K562 (cell line): ENCODE measurements at regions not wholly inside any gene's neighbourhood (a gene's known extent, or its start where the extent isn't known, plus 50 kb on each side); places are given as distances from the start of the nearest gene placed in this dataset.

Experiments used
- ATAC-seq: fragments of 200-7000 bp; cut with Tn5 transposase; 3 replicates; pipeline ENCODE4 v1.9.1; 2020; ENCODE audit warnings: moderate library complexity
- BruUV-seq: library from RNA; stranded (reverse); fragments of 400-500 nt; replicated peaks from 2 replicates; lab custom pipeline; 2021; lab: Mats Ljungman, UMichigan
- CTCF ChIA-PET: fragments of 300-600 bp; formaldehyde crosslinking; extraction: SDS; loops from one replicate; lab custom pipeline; 2021; ENCODE audit warnings: low intra/inter-chr PET ratio; lab: Yijun Ruan, JAX
- POLR2A ChIA-PET: fragments of 300-600, 350-650 bp; sonication (Branson Sonifier 250); formaldehyde crosslinking; extraction: SDS; loops from one replicate; lab custom pipeline; 2021; ENCODE audit warnings: antibody characterized with exemption, inconsistent platforms; lab: Yijun Ruan, JAX
- DNase-seq, 4 experiments: peaks; one replicate each; pipeline versions ENCODE4 v3.0.0 to v3.0.0-alpha.2; 2011 to 2018; ENCODE audit warnings: low spot score in 3 of 4, mixed read lengths in 3 of 4; ENCODE audit errors: extremely low read depth in 1 of 4
- FAIRE-seq: peaks from 2 replicates; lab custom pipeline; 2011; peaks lifted over from hg19 to GRCh38; lab: Jason Lieb, UNC
- H2AFZ ChIP-seq: 2 replicates; pipeline ENCODE4 v1.6.0; 2011; ENCODE audit warnings: low read depth, low read length, control low read depth, inconsistent platforms
- H3K27ac ChIP-seq: fragments of 200-600 bp; 3 replicates; pipeline ENCODE4 v1.8.0; 2011; ENCODE audit warnings: low read depth, mild to moderate bottlenecking, control low read depth, inconsistent platforms, low read length, moderate library complexity, mixed read lengths; ENCODE audit errors: extremely low read depth
- H3K27me3 ChIP-seq, 2 experiments: fragments of 300-600 bp in 1 of 2; 2 replicates in 1 of 2; 3 replicates in 1 of 2; pipeline versions ENCODE4 v1.6.0 to v1.8.0; 2011; ENCODE audit warnings: inconsistent platforms in 2 of 2, low read length in 2 of 2, mild to moderate bottlenecking in 1 of 2, mixed read lengths in 1 of 2, moderate library complexity in 1 of 2; ENCODE audit not compliant: control insufficient read depth in 2 of 2, insufficient read depth in 2 of 2
- H3K36me3 ChIP-seq: fragments of 300-600 bp; 3 replicates; pipeline ENCODE4 v1.8.0; 2011; ENCODE audit warnings: mild to moderate bottlenecking, low read length, inconsistent platforms; ENCODE audit not compliant: control insufficient read depth, insufficient read depth
- H3K4me1 ChIP-seq, 2 experiments: fragments of 200-600 bp in 1 of 2; replicated peaks in 1 of 2; 2 replicates in 1 of 2; 3 replicates in 1 of 2; pipeline versions ENCODE4 v1.5.1 to v1.8.0; 2011; ENCODE audit warnings: inconsistent platforms in 2 of 2, low read length in 2 of 2, mild to moderate bottlenecking in 1 of 2, mixed read lengths in 1 of 2, moderate library complexity in 1 of 2; ENCODE audit not compliant: control insufficient read depth in 2 of 2, insufficient read depth in 2 of 2
- H3K4me2 ChIP-seq: 2 replicates; pipeline ENCODE4 v1.6.1; 2011; ENCODE audit warnings: low read length, control low read depth, inconsistent platforms, mixed read lengths; ENCODE audit not compliant: insufficient read depth
- H3K4me3 ChIP-seq: fragments of 200-600 bp; sonication (generic), shearing (Covaris generic); 2 replicates; pipeline ENCODE4 v1.5.1; 2016; ENCODE audit warnings: control low read depth, inconsistent platforms
- H3K79me2 ChIP-seq: fragments of 200-600 bp; 3 replicates; pipeline ENCODE4 v1.8.0; 2011; ENCODE audit warnings: low read length, inconsistent platforms; ENCODE audit not compliant: control insufficient read depth, insufficient read depth
- H3K9ac ChIP-seq, 2 experiments: 2 replicates each; pipeline versions ENCODE4 v1.6.0 to v1.6.1; 2011; ENCODE audit warnings: low read depth in 2 of 2, low read length in 2 of 2, control low read depth in 1 of 2, inconsistent platforms in 1 of 2, mild to moderate bottlenecking in 1 of 2, mixed read lengths in 1 of 2; ENCODE audit not compliant: insufficient read depth in 1 of 2
- H3K9me1 ChIP-seq: one replicate; pipeline ENCODE4 v1.6.0; 2011; ENCODE audit warnings: inconsistent platforms, mild to moderate bottlenecking, low read length, moderate library complexity; ENCODE audit not compliant: control insufficient read depth, insufficient read depth
- H3K9me3 ChIP-seq: replicated peaks from 2 replicates; pipeline ENCODE4 v1.5.1; 2011; ENCODE audit warnings: low read depth, low read length, inconsistent platforms; ENCODE audit not compliant: control insufficient read depth, insufficient read depth
- H4K20me1 ChIP-seq: replicated peaks from 2 replicates; pipeline ENCODE4 v1.6.1; 2011; ENCODE audit warnings: low read length, inconsistent platforms, mixed read lengths; ENCODE audit not compliant: control insufficient read depth, insufficient read depth
- AFF4 ChIP-seq: sonication (generic); formaldehyde crosslinking; IDR thresholded peaks from 2 replicates; pipeline ENCODE4 v1.8.0; 2023; ENCODE audit warnings: mild to moderate bottlenecking, missing genetic modification reagents
- BMI1 ChIP-seq: fragments of 150-350 bp; IDR thresholded peaks from 2 replicates; pipeline ENCODE4 v1.6.1; 2014; ENCODE audit warnings: low read length
- FOXO4 ChIP-seq: fragments of 450-650 bp; formaldehyde crosslinking; IDR thresholded peaks from 2 replicates; pipeline ENCODE4 v1.4.0; 2020; ENCODE audit warnings: mild to moderate bottlenecking, moderate library complexity
- LCOR ChIP-seq: sonication (generic); formaldehyde crosslinking; IDR thresholded peaks from 2 replicates; pipeline ENCODE4 v1.8.0; 2022; ENCODE audit warnings: mild to moderate bottlenecking, missing genetic modification reagents
- MTA2 ChIP-seq: fragments of 450-650 bp; IDR thresholded peaks from 2 replicates; pipeline ENCODE4 v1.6.1; 2016; ENCODE audit warnings: low read depth
- NCOA1 ChIP-seq: fragments of 450-650 bp; IDR thresholded peaks from 2 replicates; pipeline ENCODE4 v1.6.1; 2016; ENCODE audit warnings: low read depth
- ZBTB11 ChIP-seq, 3 experiments: fragments of 200-800 bp in 1 of 3; fragments of 250-450 bp in 1 of 3; fragments of 450-650 bp in 1 of 3; sonication (Bioruptor Pico) in 1 of 3; sonication (Bioruptor generic) in 1 of 3; formaldehyde crosslinking in 1 of 3; IDR thresholded peaks; 2 replicates each; pipeline versions ENCODE4 v1.6.1 to v1.8.0; 2016 to 2022; ENCODE audit warnings: mild to moderate bottlenecking in 2 of 3, missing genetic modification characterization in 2 of 3, missing compliant biosample characterization in 1 of 3, moderate library complexity in 1 of 3
- WGBS: fragments of 100-300 bp; shearing (Covaris generic); methylation state at CpG from one replicate; pipeline ENCODE4 v1.1.6; 2016; ENCODE audit warnings: low coverage, mixed read lengths; ENCODE audit not compliant: insufficient coverage; ENCODE audit errors: missing lambda C conversion rate; 5-methylcytosine and 5-hydroxymethylcytosine counted together
- in situ Hi-C: fragments of 300-500 bp; cut with MboI; formaldehyde crosslinking; loops from 4 replicates; pipeline ENCODE4 v1.15.0; 2018; ENCODE audit warnings: inconsistent platforms, mixed read lengths
- intact Hi-C: fragments of 100-400 bp; cut with micrococcal nuclease; formaldehyde crosslinking; loops from 2 replicates; pipeline ENCODE4 v1.14.2; 2022

- TF ChIP-seq AFF4, result no peak
- TF ChIP-seq LCOR (CRISPR knock-in tag), result no peak
- no peak for TF ChIP-seq NCOA1
- TF ChIP-seq MTA2, result no peak
- TF ChIP-seq ZBTB11 (CRISPR knock-in tag; IDR thresholded peaks at IDR 0.05), result no peak
- no peak for TF ChIP-seq BMI1
- TF ChIP-seq FOXO4 (CRISPR knock-in tag), result no peak
- TF ChIP-seq, all 486 proteins: peak for 0
- Histone ChIP-seq H2AFZ (no peak overlapping the region), H3K79me2 (no peaks in the 10 kb centered on the region), H3K27me3 (no peaks in the 10 kb centered on the region), H3K4me1 (no peaks in the 10 kb centered on the region), H4K20me1 (no peaks in the 10 kb centered on the region), H3K36me3 (no peaks in the 10 kb centered on the region), H3K4me3 (no peak overlapping the region), H3K9ac (no peak overlapping the region), H3K4me2 (no peak overlapping the region), H3K9me1 (no peaks in the 10 kb centered on the region), H3K27ac (no peak overlapping the region), H3K9me3 (no peaks in the 10 kb centered on the region; the same call in 1 of the 2 replicates)
- no peak for ATAC-seq
- DNase-seq, result no peak
- intact Hi-C loops, result no loop called here
- in situ Hi-C loops, result no loop called here
- 2% methylated on average over 2 of the region's 2 CpGs for WGBS
- ChIA-PET POLR2A (no interaction called here), CTCF (no interaction called here)
- no TSS peak for BruUV-seq
- FAIRE-seq, result no peak
Observed at GRCh38 chr5:8386719-8387288, 517.9 kb downstream of the MTRR start.
